ENCODE measurements at regions not wholly inside any gene's neighbourhood (a gene's known extent, or its start where the extent isn't known, plus 50 kb on each side); places are given as distances from the start of the nearest gene placed in this dataset.

DNA sequence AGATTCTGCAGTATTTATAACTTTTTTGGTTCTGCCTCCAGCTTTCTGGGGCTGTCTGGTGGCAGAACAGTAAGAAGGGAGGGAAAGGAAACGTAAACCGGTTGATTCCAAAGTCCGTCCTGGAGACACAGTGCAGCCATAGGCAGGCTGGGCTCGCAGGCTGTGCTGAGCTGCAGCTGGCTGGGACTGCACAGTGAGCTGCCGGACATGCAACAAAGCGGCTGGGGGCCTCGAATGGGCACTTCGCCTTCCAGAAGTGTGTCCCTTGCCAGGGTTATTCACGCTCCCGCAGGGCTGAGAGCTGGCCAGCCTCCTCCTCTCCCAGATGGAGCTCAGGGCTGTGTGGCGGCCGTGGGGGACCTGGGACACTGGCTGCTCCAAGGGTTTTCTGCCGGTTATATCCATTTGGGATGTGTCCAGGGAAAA is 78.1 kb upstream of the CD93 start:
- no peak for DNase-seq
- in situ Hi-C loops (cut with HindIII; ENCODE audit: low pct_ligation_motif_present, low pct_unique_long_range_greater_than_20kb, low sequenced_read_pairs) = no loop called here

DNA sequence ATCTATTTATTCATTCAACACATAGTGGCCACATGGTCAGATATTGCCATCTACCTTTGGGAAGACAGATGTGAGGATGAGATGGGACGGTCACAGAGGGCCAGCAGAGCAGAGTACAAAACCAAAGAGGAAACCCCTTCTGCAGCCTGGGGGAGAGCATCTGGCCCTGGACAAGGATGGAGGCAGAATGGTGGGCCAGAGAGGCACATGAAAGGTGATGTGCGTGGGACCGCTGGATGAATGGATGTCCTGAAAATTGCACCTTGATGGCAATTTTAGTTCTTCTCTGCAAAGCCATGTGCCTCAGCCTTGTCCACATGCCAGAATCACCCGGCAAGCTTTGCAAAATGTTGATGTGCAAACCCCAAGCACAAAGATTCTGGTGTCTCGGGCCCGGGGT is 77.4 kb upstream of the CD93 start:
- DNase-seq = no peak
- in situ Hi-C loops (cut with HindIII; ENCODE audit: low pct_ligation_motif_present, low pct_unique_long_range_greater_than_20kb, low sequenced_read_pairs) = no loop called here

DNA sequence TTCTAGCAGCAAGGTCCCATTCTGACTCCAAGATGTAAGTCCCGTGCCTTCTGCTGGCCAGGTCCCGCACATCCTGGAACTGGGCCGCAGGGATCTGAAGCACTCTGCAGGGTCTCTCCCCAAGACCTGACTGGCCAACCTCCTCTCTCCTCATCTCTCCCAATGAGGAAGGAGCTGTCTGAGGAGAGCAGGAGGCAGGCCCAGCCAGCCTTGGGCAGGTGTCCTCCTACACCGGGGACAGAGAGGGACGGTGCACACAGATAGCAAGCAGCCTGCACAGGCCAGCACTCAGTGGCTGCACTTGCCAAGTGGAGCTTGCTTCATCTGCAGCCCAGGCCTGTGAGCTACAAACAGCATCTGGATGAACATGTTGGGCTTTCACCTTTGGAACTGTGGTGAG is 76.8 kb upstream of the CD93 start:
- DNase-seq = no peak
- in situ Hi-C loops (cut with HindIII; ENCODE audit: low pct_ligation_motif_present, low pct_unique_long_range_greater_than_20kb, low sequenced_read_pairs) = no loop called here

DNA sequence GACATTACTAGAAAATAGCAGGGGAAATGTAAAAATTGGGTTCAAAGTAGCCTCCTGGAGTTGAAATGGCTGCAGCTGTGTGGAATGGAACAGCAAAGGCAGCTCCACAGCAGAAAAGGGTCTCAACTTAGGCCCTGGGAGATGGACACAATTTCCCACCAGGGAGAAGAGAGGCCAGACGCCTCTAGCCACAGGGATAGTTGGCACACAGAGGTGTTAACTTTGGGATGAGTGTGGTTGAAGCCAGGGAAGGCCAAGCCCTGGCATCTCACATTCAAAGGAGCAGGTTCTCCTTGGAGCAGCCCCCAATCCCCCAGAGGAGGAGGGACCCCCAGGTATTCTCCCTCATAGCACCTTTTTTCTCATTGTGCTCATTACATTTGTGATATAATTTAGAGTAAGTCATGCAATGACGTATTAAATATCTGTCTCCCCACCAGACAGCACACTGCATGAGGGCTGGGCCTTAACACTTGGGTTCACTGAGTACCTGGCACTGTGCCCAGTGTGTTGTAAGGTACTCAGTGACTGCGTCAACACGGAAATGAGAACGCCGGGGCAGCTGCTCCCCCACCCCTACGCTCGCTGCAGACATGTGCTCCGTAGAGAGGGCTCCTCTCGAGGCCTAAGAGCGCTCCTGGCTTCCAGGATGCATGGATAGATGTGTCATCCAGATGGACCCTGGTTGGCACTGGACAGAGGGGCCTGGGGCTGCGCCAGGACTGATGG is 76.0 kb upstream of the CD93 start:
- in situ Hi-C loops (cut with HindIII; ENCODE audit: low pct_ligation_motif_present, low pct_unique_long_range_greater_than_20kb, low sequenced_read_pairs) = no loop called here
- peak; percentile 19 for DNase-seq

DNA sequence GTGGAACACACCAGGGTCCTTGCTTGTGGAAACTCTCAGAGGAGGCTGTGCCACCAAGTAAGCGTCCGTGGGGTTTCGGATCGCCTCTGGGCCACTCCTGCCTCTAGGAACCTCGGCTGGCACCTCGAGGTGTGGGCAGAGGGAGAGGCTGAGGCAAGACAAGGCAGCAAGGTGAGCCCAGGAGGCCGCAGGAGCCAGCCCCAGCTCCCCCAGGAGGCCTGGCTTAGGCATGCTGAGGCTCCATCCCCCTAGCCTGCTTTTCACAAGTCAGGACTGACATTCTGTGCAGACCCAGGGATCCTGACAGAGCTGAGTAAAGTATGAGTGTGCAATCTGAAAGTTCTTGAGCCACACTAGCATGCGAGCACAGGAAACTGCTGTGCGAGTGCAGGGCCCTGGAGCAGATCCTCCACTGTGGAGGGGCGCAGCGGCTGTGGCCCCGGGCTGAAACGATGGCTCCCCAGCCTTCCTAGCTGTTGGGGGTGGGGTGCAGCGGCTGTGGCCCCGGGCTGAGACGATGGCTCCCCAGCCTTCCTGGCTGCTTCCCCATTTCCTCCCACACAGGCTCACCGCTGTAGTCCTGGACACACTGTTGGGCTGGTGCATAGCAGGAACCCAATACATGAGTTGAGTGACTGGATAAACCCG is 75.2 kb upstream of the CD93 start:
- in situ Hi-C loops (cut with HindIII; ENCODE audit: low pct_ligation_motif_present, low pct_unique_long_range_greater_than_20kb, low sequenced_read_pairs) = no loop called here

DNA sequence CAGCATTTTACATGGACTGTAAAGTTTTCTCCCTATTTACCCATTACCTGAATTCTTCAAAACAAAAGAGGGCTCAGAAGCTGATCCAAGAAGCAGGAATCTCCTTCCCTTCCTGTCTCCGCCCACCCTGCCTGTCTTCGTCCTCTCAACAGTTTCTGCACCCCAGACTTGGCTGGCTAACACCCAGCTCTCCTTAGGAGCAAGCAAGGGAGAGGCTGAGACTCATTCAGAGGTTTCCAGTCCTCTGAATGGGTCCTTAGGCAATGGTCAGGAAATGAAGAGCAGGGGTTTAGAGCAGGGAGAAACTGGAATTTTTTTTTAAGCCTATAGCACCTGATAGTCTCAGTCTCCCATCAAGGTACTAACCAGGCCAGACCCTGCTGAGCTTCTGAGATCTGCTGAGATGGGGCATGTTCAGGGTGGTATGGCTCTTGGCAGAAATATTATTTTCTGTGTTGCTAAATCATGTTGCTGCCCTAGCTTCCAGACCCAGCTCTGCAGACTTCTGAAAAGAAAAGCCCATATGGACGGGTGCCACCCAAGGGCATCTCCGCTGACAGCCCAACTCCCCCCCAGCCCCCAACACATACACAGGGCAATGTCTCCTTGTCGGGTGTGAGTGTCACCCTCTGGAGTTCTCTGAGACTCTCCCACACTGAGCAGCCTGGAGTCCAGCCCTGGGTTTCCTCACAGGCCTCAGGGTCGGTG is 74.6 kb upstream of the CD93 start:
- in situ Hi-C loops (cut with HindIII; ENCODE audit: low pct_ligation_motif_present, low pct_unique_long_range_greater_than_20kb, low sequenced_read_pairs) = no loop called here
- DNase-seq = no peak

More for the DNA sequence above, 75.2 kb upstream of the CD93 start:
- DNase-seq = no peak

DNA sequence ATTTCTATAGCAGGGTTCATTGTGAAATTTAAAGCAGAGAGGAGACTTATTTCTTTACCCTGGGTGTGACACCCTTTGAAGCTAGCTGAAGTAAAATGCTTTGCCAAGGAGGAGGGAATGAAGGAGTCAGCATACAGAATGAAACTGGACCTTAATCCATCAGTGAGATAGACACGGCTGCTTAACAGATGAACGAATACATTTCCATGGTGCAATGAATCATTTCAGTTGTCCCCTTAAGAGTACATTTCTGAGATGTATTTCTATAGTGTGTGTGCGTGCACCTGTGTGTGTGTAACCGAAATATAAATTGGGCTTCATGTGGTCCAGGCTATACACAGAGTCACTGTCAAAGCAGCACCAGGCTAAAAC is 73.8 kb upstream of the CD93 start:
- in situ Hi-C loops (cut with HindIII; ENCODE audit: low pct_ligation_motif_present, low pct_unique_long_range_greater_than_20kb, low sequenced_read_pairs) = no loop called here
- DNase-seq = no peak

DNA sequence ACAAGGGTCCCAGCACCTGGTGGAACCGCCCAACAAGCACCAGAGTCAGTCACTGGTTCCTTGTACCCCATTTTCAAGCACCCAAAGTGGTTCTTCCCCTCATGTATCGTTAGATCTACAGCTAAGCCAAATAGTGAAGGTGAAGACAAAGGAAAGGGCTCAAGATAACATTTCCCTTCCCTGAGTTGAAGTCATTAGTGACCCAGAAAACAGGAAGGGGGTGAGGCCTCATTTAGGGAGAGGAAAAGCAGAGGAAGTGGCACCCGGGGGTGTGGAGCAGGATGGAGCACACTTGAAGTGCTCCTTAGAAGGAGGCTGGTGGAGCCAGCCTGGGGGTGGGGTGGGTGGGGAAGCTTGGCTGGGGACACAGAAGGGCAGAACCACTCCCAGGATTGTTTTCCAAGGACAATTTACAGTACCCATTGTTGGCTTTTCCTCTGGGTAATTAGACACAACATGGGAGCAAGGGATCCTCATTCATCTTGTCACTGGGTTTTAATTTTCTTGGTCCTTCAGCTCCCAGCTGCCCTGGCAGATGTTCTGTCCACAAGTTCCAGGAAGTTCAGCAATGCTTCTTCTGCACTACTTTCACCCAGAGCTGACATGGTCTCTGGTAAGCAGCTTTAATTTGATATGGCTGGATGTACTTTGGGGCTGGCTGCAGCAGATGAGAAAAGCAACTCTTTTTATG is 73.3 kb upstream of the CD93 start:
- no peak for DNase-seq
- in situ Hi-C loops (cut with HindIII; ENCODE audit: low pct_ligation_motif_present, low pct_unique_long_range_greater_than_20kb, low sequenced_read_pairs) = no loop called here

DNA sequence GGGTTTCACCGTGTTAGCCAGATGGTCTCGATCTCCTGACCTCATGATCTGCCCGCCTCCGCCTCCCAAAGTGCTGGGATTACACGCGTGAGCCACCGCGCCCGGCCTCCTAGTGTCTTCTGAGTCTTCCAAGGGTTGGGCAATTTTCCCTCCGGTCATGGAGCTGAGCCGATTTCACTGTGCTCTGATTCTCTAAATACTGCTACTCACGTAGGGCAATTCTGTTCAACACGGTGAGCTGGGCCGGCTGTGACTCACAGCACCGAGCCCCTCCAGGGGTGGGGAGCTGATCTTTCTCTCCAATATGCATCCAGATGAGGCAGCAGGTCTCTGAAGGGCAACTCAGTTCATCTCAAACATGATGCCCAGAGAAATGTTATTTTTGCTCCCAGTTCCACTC is 71.6 kb upstream of the CD93 start:
- DNase-seq = no peak
- in situ Hi-C loops (cut with HindIII; ENCODE audit: low pct_ligation_motif_present, low pct_unique_long_range_greater_than_20kb, low sequenced_read_pairs) = no loop called here

DNA sequence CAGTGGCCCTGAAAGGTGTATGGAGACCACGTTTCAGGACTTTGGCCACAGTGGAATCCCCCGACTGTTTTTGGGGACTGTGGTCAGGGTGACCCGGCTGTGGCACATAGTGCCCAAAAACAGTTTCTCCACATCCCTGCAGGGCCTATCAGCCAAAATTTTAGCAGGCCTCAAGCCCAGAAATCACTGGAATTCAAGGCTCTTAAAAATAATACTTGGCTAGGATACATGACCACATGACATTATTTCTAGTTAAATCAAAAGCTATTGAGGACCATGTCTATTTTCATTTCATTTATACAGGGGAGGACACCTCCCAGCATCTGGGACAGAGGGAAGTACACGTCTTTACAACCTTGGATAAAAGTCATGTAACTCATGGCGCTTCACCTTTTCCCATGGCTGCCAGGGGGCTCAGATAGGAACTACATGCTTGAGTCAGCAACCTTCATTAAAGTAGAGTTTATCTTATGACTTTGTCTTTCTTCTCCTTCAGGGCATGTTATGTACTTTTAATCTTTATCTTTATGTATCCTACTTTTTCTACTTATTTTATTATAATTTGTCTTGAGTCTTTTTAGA is 70.8 kb upstream of the CD93 start:
- in situ Hi-C loops (cut with HindIII; ENCODE audit: low pct_ligation_motif_present, low pct_unique_long_range_greater_than_20kb, low sequenced_read_pairs) = no loop called here
- no peak for DNase-seq

DNA sequence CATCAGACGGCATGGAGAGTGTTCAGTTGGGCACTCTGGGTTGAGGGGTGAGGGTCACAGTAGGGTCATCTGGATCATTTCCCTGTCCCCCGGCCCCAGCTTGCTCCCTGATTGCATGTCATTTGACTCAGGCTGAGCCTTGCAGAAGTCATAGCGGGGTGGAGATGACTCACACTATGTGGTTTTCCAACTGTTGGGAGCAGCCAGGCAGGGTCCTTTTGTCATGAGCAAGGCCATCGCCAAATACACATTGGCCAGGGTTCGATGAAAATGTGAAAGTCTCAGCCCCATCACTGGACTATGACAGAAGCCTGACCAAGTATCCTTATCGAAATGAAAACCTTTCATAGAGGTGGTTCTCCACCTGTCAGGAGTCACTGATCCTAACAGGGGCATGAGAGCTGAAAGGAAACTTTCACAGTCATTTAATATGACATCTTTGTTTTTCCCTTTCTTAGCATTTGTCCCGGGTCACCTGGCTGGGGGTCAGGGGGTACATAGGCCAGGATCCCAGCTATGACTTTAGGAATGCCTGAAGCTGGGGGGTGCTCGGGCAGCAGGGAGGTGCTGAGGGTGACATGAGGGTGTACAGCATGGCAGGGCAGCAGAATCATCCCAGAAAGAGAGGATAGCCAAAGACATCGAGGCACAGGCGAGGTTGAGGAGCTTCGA is 70.2 kb upstream of the CD93 start:
- peak; percentile 71 for DNase-seq
- in situ Hi-C loops (cut with HindIII; ENCODE audit: low pct_ligation_motif_present, low pct_unique_long_range_greater_than_20kb, low sequenced_read_pairs) = no loop called here

DNA sequence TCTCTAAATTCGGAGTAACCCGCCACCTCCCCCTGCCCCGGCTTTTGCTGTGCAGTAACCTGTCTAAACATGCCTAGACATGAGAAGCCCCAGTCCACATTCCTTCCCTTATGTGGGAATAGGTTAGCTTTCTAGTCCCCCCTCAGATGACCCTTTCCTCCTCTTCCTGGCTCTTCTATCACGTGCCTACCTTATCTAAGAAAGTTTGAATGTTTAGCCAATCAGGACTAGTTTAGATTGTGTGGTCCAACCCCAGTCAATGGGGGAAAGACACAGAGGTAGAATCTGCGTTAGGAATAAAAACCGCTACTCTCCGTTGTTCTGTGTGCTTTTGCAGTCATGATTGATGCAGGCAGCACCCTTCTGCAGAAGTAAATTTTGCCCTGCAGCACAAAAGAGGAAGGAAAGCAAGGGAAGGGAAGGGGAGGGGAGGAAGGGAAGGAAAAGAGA is 69.0 kb upstream of the CD93 start:
- no peak for DNase-seq
- in situ Hi-C loops (cut with HindIII; ENCODE audit: low pct_ligation_motif_present, low pct_unique_long_range_greater_than_20kb, low sequenced_read_pairs) = no loop called here

DNA sequence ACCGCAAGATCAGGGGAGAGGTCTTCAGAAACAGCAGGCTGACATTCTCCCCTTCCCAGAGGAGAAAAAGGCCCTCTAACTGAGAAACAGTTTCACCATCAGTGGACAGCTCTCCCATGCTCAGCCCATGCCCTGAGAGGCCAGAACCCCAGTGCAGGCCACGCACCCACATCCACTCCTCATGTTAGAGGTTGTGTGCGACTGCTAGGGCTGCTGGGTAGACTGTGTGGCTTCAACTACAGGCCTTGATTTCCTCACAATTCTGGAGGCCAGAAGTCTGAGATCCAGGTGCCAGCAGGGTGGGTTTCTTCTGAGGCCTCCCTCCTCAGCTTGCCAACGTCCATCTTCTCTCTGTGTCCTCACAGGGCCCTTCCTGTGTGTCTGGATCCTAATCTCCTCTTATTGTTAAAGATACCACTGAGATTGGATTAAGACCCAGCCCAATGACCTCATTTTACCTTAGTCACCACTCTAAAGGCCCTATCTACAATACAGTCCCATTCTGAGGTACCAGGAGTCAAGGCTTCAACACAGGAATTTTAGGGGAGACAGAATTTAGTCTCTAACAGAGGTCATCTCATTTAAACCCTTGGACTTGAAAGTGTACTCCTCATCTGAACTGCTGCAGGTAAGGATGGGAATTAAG is 67.7 kb upstream of the CD93 start:
- DNase-seq = no peak
- in situ Hi-C loops (cut with HindIII; ENCODE audit: low pct_ligation_motif_present, low pct_unique_long_range_greater_than_20kb, low sequenced_read_pairs) = no loop called here

DNA sequence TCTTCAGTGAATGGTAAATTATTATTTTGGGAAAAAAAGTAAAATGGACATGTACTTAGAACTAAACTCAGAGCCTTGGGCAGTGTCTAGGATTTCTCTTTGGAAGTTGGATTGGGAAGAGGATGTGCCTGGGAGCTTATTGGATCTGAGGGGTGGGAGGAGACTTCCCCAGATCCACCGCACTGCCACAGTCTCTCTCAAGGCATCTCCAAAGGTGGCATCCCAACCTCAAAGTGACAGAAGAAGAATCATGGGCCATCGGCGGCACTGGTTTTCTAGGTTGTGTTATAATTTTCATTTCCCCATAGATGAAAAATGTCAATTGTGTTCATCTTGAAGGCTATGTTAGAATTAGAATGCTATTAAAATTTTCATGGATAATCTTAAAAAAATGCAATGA is 66.8 kb upstream of the CD93 start:
- in situ Hi-C loops (cut with HindIII; ENCODE audit: low pct_ligation_motif_present, low pct_unique_long_range_greater_than_20kb, low sequenced_read_pairs) = no loop called here
- DNase-seq = no peak

DNA sequence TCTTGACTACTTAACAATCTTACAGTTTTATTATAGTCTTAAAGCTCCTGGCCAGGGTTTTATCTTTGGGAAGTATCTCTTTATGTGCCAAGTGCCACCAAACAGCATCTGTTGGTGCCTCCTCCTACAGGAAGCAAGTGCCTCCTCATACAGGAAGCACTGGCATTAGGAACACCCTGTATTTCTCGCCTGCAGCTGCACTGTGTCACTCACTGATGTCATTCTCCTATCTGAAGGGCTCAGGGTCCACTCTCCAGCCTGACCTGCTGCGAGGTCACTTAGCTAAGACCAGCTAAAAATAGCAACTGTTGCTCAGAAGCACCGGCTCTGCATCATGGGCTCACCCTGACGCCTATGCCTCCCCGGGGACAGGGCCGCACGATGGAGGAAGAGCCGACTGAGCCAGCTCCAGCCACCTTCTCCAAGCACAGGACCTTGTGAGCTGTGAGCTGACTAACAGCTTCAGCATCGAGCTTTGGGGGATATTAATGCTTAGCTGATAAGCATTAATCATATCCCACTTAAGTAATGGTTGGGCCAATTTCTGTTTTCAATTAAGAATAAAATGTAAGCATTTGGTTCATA is 66.3 kb upstream of the CD93 start:
- in situ Hi-C loops (cut with HindIII; ENCODE audit: low pct_ligation_motif_present, low pct_unique_long_range_greater_than_20kb, low sequenced_read_pairs) = no loop called here
- DNase-seq = no peak

DNA sequence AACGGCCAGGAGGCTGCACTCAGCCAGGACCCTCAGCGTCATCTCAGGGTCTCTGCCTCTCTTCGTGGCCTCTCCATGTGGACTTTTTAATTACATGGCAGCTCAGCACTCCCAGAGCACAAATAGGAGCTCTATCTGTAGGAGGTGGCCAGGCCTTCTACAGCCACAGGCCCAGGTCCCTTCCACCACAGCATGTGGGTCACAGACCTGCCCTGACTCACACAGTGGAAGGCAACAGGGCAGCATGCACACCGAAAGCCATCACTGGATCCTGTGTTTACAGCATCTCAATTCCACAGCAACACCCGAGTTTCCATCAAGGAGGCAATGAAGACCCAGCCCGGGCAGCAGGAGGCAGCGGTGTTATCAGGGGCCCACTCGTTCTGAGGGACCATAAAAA is 65.8 kb upstream of the CD93 start:
- in situ Hi-C loops (cut with HindIII; ENCODE audit: low pct_ligation_motif_present, low pct_unique_long_range_greater_than_20kb, low sequenced_read_pairs) = no loop called here
- no peak for DNase-seq

DNA sequence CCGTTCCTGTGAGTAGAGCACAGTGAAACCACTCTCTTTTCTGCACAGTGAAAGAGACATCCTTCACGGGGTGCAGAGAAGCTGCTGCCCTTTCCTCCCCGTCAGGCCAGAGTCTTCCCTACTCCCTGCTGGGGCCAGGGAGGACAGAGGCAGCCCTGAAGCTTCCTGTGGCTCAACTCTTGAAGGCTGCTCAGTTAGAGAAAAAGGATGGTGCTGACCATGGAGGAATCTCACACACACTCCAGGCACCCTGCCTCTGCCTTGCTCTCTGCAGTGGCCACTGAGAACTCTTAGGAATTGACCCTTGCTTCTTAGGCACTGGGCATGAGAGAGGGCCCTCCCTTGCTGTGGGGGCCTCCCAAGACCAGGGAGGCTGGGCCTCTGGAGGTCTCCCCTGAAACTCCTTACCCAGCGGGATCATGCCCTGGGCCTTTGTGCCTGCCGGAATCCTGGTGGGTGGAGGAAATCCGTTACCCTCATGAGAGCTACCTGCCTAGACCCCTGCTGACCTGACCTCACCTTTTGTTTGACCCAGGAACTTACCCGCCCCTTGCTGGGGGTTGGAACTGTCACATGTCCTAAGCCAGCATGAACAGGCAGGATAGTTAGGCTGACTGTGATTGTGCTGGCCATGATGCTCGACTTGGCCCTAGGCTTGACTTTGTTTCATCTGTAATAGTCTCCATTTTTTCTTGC is 65.0 kb upstream of the CD93 start:
- in situ Hi-C loops (cut with HindIII; ENCODE audit: low pct_ligation_motif_present, low pct_unique_long_range_greater_than_20kb, low sequenced_read_pairs) = no loop called here
- DNase-seq = no peak

Data from ACHN (cell line).